PC-9 (cell line): ENCODE measurements at regions not wholly inside any gene's neighbourhood (a gene's known extent, or its start where the extent isn't known, plus 50 kb on each side); places are given as distances from the start of the nearest gene placed in this dataset.

ENCODE experiments used
- EZH2 ChIP-seq: fragments of 200-600 bp; sonication (generic); IDR thresholded peaks from 2 replicates; pipeline ENCODE4 v1.8.0; 2017; ENCODE audit warnings: antibody characterized with exemption, low read depth
- TF ChIP-seq, protein P1 (sequence below): fragments of 200-600 bp; sonication (generic); conservative IDR thresholded peaks from 2 replicates; pipeline ENCODE4 v1.6.1; 2017; ENCODE audit warnings: mixed run types, antibody characterized with exemption, mild to moderate bottlenecking, moderate library complexity

DNA sequence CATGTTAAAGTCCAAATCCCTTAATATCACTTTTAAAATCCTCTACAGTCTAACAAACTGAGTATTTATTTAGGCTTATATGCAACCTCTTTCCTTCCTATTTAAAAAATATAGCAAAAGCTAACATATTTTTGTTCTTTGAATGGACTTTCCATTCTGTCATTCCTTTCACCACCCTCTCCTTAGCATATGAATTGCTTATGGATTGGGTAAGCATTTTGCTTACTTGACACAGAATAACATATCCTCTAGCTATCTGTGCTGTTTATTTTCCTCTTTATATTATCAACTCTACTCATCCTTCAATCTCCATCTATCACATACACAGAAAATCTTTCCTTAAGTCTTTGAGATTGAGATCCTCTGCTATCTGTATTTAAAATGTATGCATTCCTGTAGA lies 206.1 kb upstream of the NEIL3 start:
- TF ChIP-seq, protein P1, sequence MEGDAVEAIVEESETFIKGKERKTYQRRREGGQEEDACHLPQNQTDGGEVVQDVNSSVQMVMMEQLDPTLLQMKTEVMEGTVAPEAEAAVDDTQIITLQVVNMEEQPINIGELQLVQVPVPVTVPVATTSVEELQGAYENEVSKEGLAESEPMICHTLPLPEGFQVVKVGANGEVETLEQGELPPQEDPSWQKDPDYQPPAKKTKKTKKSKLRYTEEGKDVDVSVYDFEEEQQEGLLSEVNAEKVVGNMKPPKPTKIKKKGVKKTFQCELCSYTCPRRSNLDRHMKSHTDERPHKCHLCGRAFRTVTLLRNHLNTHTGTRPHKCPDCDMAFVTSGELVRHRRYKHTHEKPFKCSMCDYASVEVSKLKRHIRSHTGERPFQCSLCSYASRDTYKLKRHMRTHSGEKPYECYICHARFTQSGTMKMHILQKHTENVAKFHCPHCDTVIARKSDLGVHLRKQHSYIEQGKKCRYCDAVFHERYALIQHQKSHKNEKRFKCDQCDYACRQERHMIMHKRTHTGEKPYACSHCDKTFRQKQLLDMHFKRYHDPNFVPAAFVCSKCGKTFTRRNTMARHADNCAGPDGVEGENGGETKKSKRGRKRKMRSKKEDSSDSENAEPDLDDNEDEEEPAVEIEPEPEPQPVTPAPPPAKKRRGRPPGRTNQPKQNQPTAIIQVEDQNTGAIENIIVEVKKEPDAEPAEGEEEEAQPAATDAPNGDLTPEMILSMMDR, result no peak
- TF ChIP-seq EZH2, result no peak
